Panc1 (cell line): ENCODE measurements at regions not wholly inside any gene's neighbourhood (a gene's known extent, or its start where the extent isn't known, plus 50 kb on each side); places are given as distances from the start of the nearest gene placed in this dataset.
A peak's percentile ranks its signal among the peaks of the same experiment; 100 is the strongest.

Source experiments
- ATAC-seq: fragments of 200-7000 bp; cut with Tn5 transposase; 2 replicates; pipeline ENCODE4 v1.9.1; 2020; ENCODE audit warnings: mild to moderate bottlenecking, moderate library complexity
- BruUV-seq: library from RNA; stranded (reverse); fragments of 400-500 nt; replicated peaks from 2 replicates; lab custom pipeline; 2021; lab: Mats Ljungman, UMichigan
- CTCF ChIA-PET: fragments of 300-600 bp; sonication (Branson Sonifier 250); formaldehyde crosslinking; loops from one replicate; lab custom pipeline; 2022; ENCODE audit warnings: antibody characterized with exemption; lab: Charles Lee
- POLR2A ChIA-PET: fragments of 300-600 bp; sonication (Branson Sonifier 250); formaldehyde crosslinking; loops from one replicate; lab custom pipeline; 2022; ENCODE audit warnings: antibody characterized with exemption; lab: Charles Lee
- DNase-seq: peaks from one replicate; pipeline ENCODE4 v3.0.0-alpha.2; 2010; ENCODE audit warnings: low read depth, low spot score
- H3K27ac ChIP-seq: 2 replicates; pipeline ENCODE4 v1.5.1; 2011; ENCODE audit warnings: mild to moderate bottlenecking, low read length, inconsistent platforms
- H3K27me3 ChIP-seq: fragments of 200-500 bp; sonication (Bioruptor generic); 2 replicates; pipeline ENCODE4 v1.6.0; 2014; ENCODE audit warnings: low read length, inconsistent platforms; ENCODE audit not compliant: control insufficient read depth, insufficient read depth
- H3K36me3 ChIP-seq: fragments of 200-500 bp; sonication (Bioruptor generic); 2 replicates; pipeline ENCODE4 v1.5.1; 2014; ENCODE audit warnings: inconsistent platforms, mild to moderate bottlenecking, low read length, moderate library complexity; ENCODE audit not compliant: control insufficient read depth, insufficient read depth
- H3K4me1 ChIP-seq: 2 replicates; pipeline ENCODE4 v1.5.1; 2011; ENCODE audit warnings: inconsistent platforms, mild to moderate bottlenecking, low read length, moderate library complexity; ENCODE audit not compliant: control insufficient read depth, insufficient read depth
- H3K4me3 ChIP-seq, 2 experiments: 2 replicates each; pipeline ENCODE4 v1.5.1; 2011 to 2012; ENCODE audit warnings: low read depth in 2 of 2, low read length in 2 of 2, mild to moderate bottlenecking in 2 of 2, inconsistent platforms in 1 of 2, moderate library complexity in 1 of 2
- H3K9me3 ChIP-seq: fragments of 200-500 bp; sonication (Bioruptor generic); 2 replicates; pipeline ENCODE4 v1.5.1; 2014; ENCODE audit warnings: low read depth, mild to moderate bottlenecking, inconsistent platforms, low read length, moderate library complexity; ENCODE audit not compliant: control insufficient read depth, insufficient read depth
- CTCF ChIP-seq: fragments of 450-650 bp; IDR thresholded peaks from 2 replicates; pipeline ENCODE4 v1.5.1; 2017; ENCODE audit warnings: mild to moderate bottlenecking
- POLR2AphosphoS5 ChIP-seq: IDR thresholded peaks from 2 replicates; pipeline ENCODE4 v1.6.1; 2012; ENCODE audit warnings: mild to moderate bottlenecking, low read depth, low read length, moderate library complexity
- REST ChIP-seq, 2 experiments: IDR thresholded peaks; 2 replicates each; pipeline ENCODE4 v1.6.1; 2011 to 2012; ENCODE audit warnings: low read depth in 2 of 2, control low read depth in 1 of 2, low read length in 1 of 2, mild to moderate bottlenecking in 1 of 2, moderate library complexity in 1 of 2; ENCODE audit not compliant: insufficient read depth in 1 of 2
- SIN3A ChIP-seq: IDR thresholded peaks from 2 replicates; pipeline ENCODE4 v1.6.1; 2012; ENCODE audit warnings: low read depth, mild to moderate bottlenecking, low read length, moderate library complexity, borderline replicate concordance; ENCODE audit not compliant: insufficient read depth
- TCF7L2 ChIP-seq: IDR thresholded peaks from 2 replicates; pipeline ENCODE4 v1.6.1; 2011; ENCODE audit warnings: mild to moderate bottlenecking, low read depth, low read length, inconsistent platforms
- in situ Hi-C: cut with HindIII; loops from 2 replicates; pipeline ENCODE4 v1.10.0; 2016; ENCODE audit warnings: low sequenced_read_pairs, low pct_unique_long_range_greater_than_20kb
- intact Hi-C: fragments of 100-400 bp; cut with micrococcal nuclease; formaldehyde crosslinking; loops from one replicate; pipeline ENCODE4 v1.10.0; 2022; ENCODE audit not compliant: unreplicated experiment

- Histone ChIP-seq H3K36me3 (no peaks in the 10 kb centered on the region), H3K9me3 (no peaks in the 10 kb centered on the region), H3K27me3 (no peaks in the 10 kb centered on the region; the same call in 1 of the 2 replicates), H3K4me1 (no peaks in the 10 kb centered on the region), H3K27ac (no peak overlapping the region), H3K4me3 (no peak overlapping the region)
- ChIA-PET POLR2A (no interaction called here), CTCF (interaction anchor here (0.6 kb wide), 1 partner anchor 90 kb away, joined by 3 read pairs; no protein-coding TSS in a partner anchor)
- DNase-seq: no peak
- BruUV-seq: no TSS peak
- in situ Hi-C loops (no loop called here), intact Hi-C loops (no loop called here)
- no peak for TF ChIP-seq REST (IDR thresholded peaks at IDR 0.05; ENCODE audit: insufficient read depth in 1 of 2, low read depth in 2 of 2, low read length in 1 of 2)
- TF ChIP-seq CTCF: no peak
- TF ChIP-seq SIN3A: no peak
- TF ChIP-seq POLR2AphosphoS5: no peak
- 0 out of 2 replicates have a peak, but pooled peaks have one; percentile 19 for ATAC-seq
These were observed 69.8 kb downstream of the TSN start for GRCh38 chr2:121825003-121825950.

GRCh38 chr2:121826036-121826435 lies 70.6 kb downstream of the TSN start:
- no peaks in the 10 kb centered on the region for H3K9me3 ChIP-seq
- ChIA-PET CTCF (interaction anchor here (1.0 kb wide), 1 partner anchor 15 kb away, joined by 3 read pairs; no protein-coding TSS in a partner anchor), POLR2A (no interaction called here)
- H3K27me3 ChIP-seq: no peaks in the 10 kb centered on the region; the same call in 1 of the 2 replicates
- BruUV-seq: no TSS peak
- intact Hi-C loops: no loop called here
- DNase-seq (no peak), ATAC-seq (no peak)
- H3K27ac ChIP-seq: no peak overlapping the region
- no peak overlapping the region for H3K4me3 ChIP-seq
- in situ Hi-C loops: no loop called here
- no peaks in the 10 kb centered on the region for H3K4me1 ChIP-seq
- no peak for TF ChIP-seq CTCF
- TF ChIP-seq POLR2AphosphoS5: no peak
- TF ChIP-seq REST (IDR thresholded peaks at IDR 0.05; ENCODE audit: insufficient read depth in 1 of 2, low read depth in 2 of 2, low read length in 1 of 2): no peak
- no peak for TF ChIP-seq TCF7L2
- TF ChIP-seq SIN3A: no peak
- H3K36me3 ChIP-seq: no peaks in the 10 kb centered on the region
